ENCODE measurements at regions not wholly inside any gene's neighbourhood (a gene's known extent, or its start where the extent isn't known, plus 50 kb on each side); places are given as distances from the start of the nearest gene placed in this dataset.

GRCh38 chr15:24880663-24881062 is 74.1 kb upstream of the SNRPN start:
- TF ChIP-seq POLR2A (IDR thresholded peaks at IDR 0.05): no peak
- TF ChIP-seq, protein P1, sequence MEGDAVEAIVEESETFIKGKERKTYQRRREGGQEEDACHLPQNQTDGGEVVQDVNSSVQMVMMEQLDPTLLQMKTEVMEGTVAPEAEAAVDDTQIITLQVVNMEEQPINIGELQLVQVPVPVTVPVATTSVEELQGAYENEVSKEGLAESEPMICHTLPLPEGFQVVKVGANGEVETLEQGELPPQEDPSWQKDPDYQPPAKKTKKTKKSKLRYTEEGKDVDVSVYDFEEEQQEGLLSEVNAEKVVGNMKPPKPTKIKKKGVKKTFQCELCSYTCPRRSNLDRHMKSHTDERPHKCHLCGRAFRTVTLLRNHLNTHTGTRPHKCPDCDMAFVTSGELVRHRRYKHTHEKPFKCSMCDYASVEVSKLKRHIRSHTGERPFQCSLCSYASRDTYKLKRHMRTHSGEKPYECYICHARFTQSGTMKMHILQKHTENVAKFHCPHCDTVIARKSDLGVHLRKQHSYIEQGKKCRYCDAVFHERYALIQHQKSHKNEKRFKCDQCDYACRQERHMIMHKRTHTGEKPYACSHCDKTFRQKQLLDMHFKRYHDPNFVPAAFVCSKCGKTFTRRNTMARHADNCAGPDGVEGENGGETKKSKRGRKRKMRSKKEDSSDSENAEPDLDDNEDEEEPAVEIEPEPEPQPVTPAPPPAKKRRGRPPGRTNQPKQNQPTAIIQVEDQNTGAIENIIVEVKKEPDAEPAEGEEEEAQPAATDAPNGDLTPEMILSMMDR (IDR thresholded peaks at IDR 0.05): no peak
